Esophagus squamous epithelium (tissue), 5 donors: ENCODE measurements at regions not wholly inside any gene's neighbourhood (a gene's known extent, or its start where the extent isn't known, plus 50 kb on each side); places are given as distances from the start of the nearest gene placed in this dataset.

Experiments used
- DNase-seq: peaks from one replicate; lab custom pipeline; 2025; lab: John Stamatoyannopoulos, UW
- H3K27ac ChIP-seq, 4 donors: fragments of 200-600 bp; sonication (generic); one replicate each; pipeline ENCODE4 v1.5.1; 2016 to 2019; ENCODE audit warnings: mild to moderate bottlenecking in 1 of 4
- H3K27me3 ChIP-seq, 4 donors: fragments of 200-600 bp; sonication (generic); 1 replicate in 3 of 4; 2 replicates in 1 of 4; pipeline versions ENCODE4 v1.5.1 to v1.6.0; 2017 to 2021; ENCODE audit warnings: antibody characterized with exemption in 1 of 4
- H3K36me3 ChIP-seq, 3 donors: fragments of 200-600 bp; sonication (generic); one replicate each; pipeline ENCODE4 v1.5.1; 2016 to 2019
- H3K4me1 ChIP-seq, 3 donors: fragments of 200-600 bp; sonication (generic); one replicate each; pipeline ENCODE4 v1.5.1; 2017 to 2019
- H3K4me3 ChIP-seq, 4 donors: fragments of 200-600 bp; sonication (generic); 1 replicate in 3 of 4; 2 replicates in 1 of 4; pipeline ENCODE4 v1.5.1; 2016 to 2019; ENCODE audit warnings: mild to moderate bottlenecking in 2 of 4, moderate library complexity in 1 of 4
- H3K9me3 ChIP-seq, 3 donors: fragments of 200-600 bp; sonication (generic); one replicate each; pipeline ENCODE4 v1.5.1; 2016 to 2019
- CTCF ChIP-seq, 6 experiments: fragments of 450-650 bp in 4 of 6; fragments of 200-600 bp in 2 of 6; sonication (generic) in 2 of 6; IDR thresholded peaks; one replicate each; pipeline ENCODE4 v1.5.1; 2016 to 2019; ENCODE audit warnings: antibody characterized with exemption in 6 of 6, mild to moderate bottlenecking in 4 of 6, moderate library complexity in 4 of 6
- POLR2A ChIP-seq, 4 donors: fragments of 450-650 bp; IDR thresholded peaks; one replicate each; pipeline ENCODE4 v1.6.1; 2017; ENCODE audit warnings: antibody characterized with exemption in 4 of 4, mild to moderate bottlenecking in 4 of 4, moderate library complexity in 3 of 4
- WGBS, 2 donors: methylation state at CpG; one replicate each; pipeline ENCODE4 v1.1.5; 2018; 5-methylcytosine and 5-hydroxymethylcytosine counted together
- intact Hi-C: fragments of 100-400 bp; cut with DNase I; formaldehyde crosslinking; loops from one replicate; pipeline ENCODE4 v1.15.0; 2022
- donor health status: DM: yes; HTN: yes; CAD: no.

- 12 to 26% methylated on average over 8 of the region's 9 CpGs for WGBS, 2 donors
- Histone ChIP-seq H3K27ac (no peak overlapping the region), H3K27me3 (peaks cover 0 to 36% (median 0%) of the 10 kb centered on the region in 4 donors), H3K4me1 (no peaks in the 10 kb centered on the region), H3K4me3 (no peak overlapping the region), H3K36me3 (no peaks in the 10 kb centered on the region), H3K9me3 (no peaks in the 10 kb centered on the region)
- DNase-seq: no peak
- intact Hi-C loops: no loop called here
- TF ChIP-seq CTCF (IDR thresholded peaks at IDR 0.05) (no peak), POLR2A (IDR thresholded peaks at IDR 0.05) (no peak)
Observed at GRCh38 chr1:50275566-50275965, 147.7 kb downstream of the DMRTA2 start.

- peaks cover 0 to 25% (median 0%) of the 10 kb centered on the region in 4 donors for H3K27me3 ChIP-seq
- intact Hi-C loops: no loop called here
- H3K4me3 ChIP-seq: no peak overlapping the region
- no peaks in the 10 kb centered on the region for H3K36me3 ChIP-seq
- TF ChIP-seq CTCF (IDR thresholded peaks at IDR 0.05) (no peak), POLR2A (IDR thresholded peaks at IDR 0.05) (no peak)
- no peaks in the 10 kb centered on the region for H3K9me3 ChIP-seq
- DNase-seq: no peak
- no peak overlapping the region for H3K27ac ChIP-seq
- no peaks in the 10 kb centered on the region for H3K4me1 ChIP-seq
Observed at GRCh38 chr1:50272912-50273311, 150.3 kb downstream of the DMRTA2 start.

GRCh38 chr1:50271968-50272578, 151.2 kb downstream of the DMRTA2 start:
- 54% methylated on average over 2 of the region's 2 CpGs for WGBS, 2 donors
- H3K27me3 ChIP-seq: peaks cover 0 to 17% (median 0%) of the 10 kb centered on the region in 4 donors
- TF ChIP-seq POLR2A (IDR thresholded peaks at IDR 0.05): no peak
- peak in 4 of 6 experiments; percentile 12 to 47 (median 26) for TF ChIP-seq CTCF (IDR thresholded peaks at IDR 0.05)
- DNase-seq: no peak
- no peaks in the 10 kb centered on the region for H3K36me3 ChIP-seq
- H3K27ac ChIP-seq: no peak overlapping the region
- H3K9me3 ChIP-seq: no peaks in the 10 kb centered on the region
- intact Hi-C loops: no loop called here
- H3K4me3 ChIP-seq: no peak overlapping the region
- no peaks in the 10 kb centered on the region for H3K4me1 ChIP-seq

- H3K27me3 ChIP-seq: peaks cover 0 to 13% (median 0%) of the 10 kb centered on the region in 4 donors
- no peaks in the 10 kb centered on the region for H3K4me1 ChIP-seq
- no peaks in the 10 kb centered on the region for H3K36me3 ChIP-seq
- H3K9me3 ChIP-seq: no peaks in the 10 kb centered on the region
- intact Hi-C loops: no loop called here
- no peak for DNase-seq
- no peak for TF ChIP-seq CTCF (IDR thresholded peaks at IDR 0.05)
- TF ChIP-seq POLR2A (IDR thresholded peaks at IDR 0.05): no peak
- no peak overlapping the region for H3K4me3 ChIP-seq
- no CpG with 5 or more reads among the region's 2 CpGs for WGBS, 2 donors
- no peak overlapping the region for H3K27ac ChIP-seq
Observed at GRCh38 chr1:50271337-50271736, 151.9 kb downstream of the DMRTA2 start.

GRCh38 chr1:50270926-50271325, 152.3 kb downstream of the DMRTA2 start:
- Histone ChIP-seq H3K27me3 (peaks cover 0 to 9% (median 0%) of the 10 kb centered on the region in 4 donors), H3K27ac (no peak overlapping the region), H3K4me3 (no peak overlapping the region), H3K36me3 (no peaks in the 10 kb centered on the region), H3K4me1 (no peaks in the 10 kb centered on the region), H3K9me3 (no peaks in the 10 kb centered on the region)
- intact Hi-C loops: no loop called here
- TF ChIP-seq POLR2A (IDR thresholded peaks at IDR 0.05) (no peak), CTCF (IDR thresholded peaks at IDR 0.05) (no peak)
- no peak for DNase-seq
- WGBS, 2 donors: 57 to 85% methylated on average over 1 of the region's 3 CpGs
